GM23338 (cell line): ENCODE measurements at regions not wholly inside any gene's neighbourhood (a gene's known extent, or its start where the extent isn't known, plus 50 kb on each side); places are given as distances from the start of the nearest gene placed in this dataset.

Experiments used
- ATAC-seq: fragments of 200-7000 bp; cut with Tn5 transposase; 3 replicates; pipeline ENCODE4 v1.9.1; 2020
- DNase-seq: peaks from one replicate; pipeline ENCODE4 v3.0.0-alpha.2; 2015; ENCODE audit warnings: low spot score
- H2AFZ ChIP-seq: fragments of 200-600 bp; sonication (generic); 2 replicates; pipeline ENCODE4 v1.8.0; 2016; ENCODE audit warnings: antibody characterized with exemption, mild to moderate bottlenecking, moderate library complexity
- H3F3A ChIP-seq: fragments of 200-600 bp; sonication (generic); replicated peaks from 2 replicates; pipeline ENCODE4 v1.8.0; 2017; ENCODE audit warnings: antibody characterized with exemption, mixed run types, low read depth
- H3K27ac ChIP-seq: fragments of 200-600 bp; sonication (generic); 2 replicates; pipeline ENCODE4 v1.6.1; 2016; ENCODE audit warnings: low read depth
- H3K27me3 ChIP-seq: fragments of 200-600 bp; sonication (generic); 2 replicates; pipeline ENCODE4 v1.8.0; 2016; ENCODE audit warnings: mild to moderate bottlenecking, mixed run types, moderate library complexity; ENCODE audit not compliant: insufficient read depth
- H3K36me3 ChIP-seq: fragments of 200-600 bp; sonication (generic); 2 replicates; pipeline ENCODE4 v1.8.0; 2016; ENCODE audit warnings: mild to moderate bottlenecking; ENCODE audit not compliant: insufficient read depth
- H3K4me1 ChIP-seq: fragments of 200-600 bp; sonication (generic); 2 replicates; pipeline ENCODE4 v1.8.0; 2016; ENCODE audit warnings: mild to moderate bottlenecking, moderate library complexity; ENCODE audit not compliant: insufficient read depth
- H3K4me2 ChIP-seq: fragments of 200-600 bp; sonication (generic); 2 replicates; pipeline ENCODE4 v1.7.1; 2017; ENCODE audit warnings: mixed run types
- H3K4me3 ChIP-seq: fragments of 200-600 bp; sonication (generic); 2 replicates; pipeline ENCODE4 v1.6.1; 2016; ENCODE audit warnings: mixed run types
- H3K79me2 ChIP-seq: fragments of 200-600 bp; sonication (generic); replicated peaks from 2 replicates; pipeline ENCODE4 v1.8.0; 2017; ENCODE audit warnings: mild to moderate bottlenecking; ENCODE audit not compliant: insufficient read depth
- H3K9me2 ChIP-seq: fragments of 200-600 bp; sonication (generic); 2 replicates; pipeline ENCODE4 v1.8.0; 2017; ENCODE audit not compliant: insufficient read depth
- H4K20me1 ChIP-seq: fragments of 200-600 bp; sonication (generic); replicated peaks from 2 replicates; pipeline ENCODE4 v1.8.0; 2017; ENCODE audit warnings: mild to moderate bottlenecking; ENCODE audit not compliant: insufficient read depth
- H3K27ac Mint-ChIP-seq: 2 replicates; pipeline ENCODE4 v1.8.0; 2020; ENCODE audit warnings: inconsistent platforms, mild to moderate bottlenecking, moderate library complexity, mixed read lengths
- H3K27me3 Mint-ChIP-seq: 3 replicates; pipeline ENCODE4 v1.8.0; 2022; ENCODE audit warnings: low read depth, mild to moderate bottlenecking, moderate library complexity, mixed read lengths, inconsistent platforms; ENCODE audit not compliant: insufficient read depth, poor library complexity
- H3K36me3 Mint-ChIP-seq: 3 replicates; pipeline ENCODE4 v1.8.0; 2021; ENCODE audit warnings: low read depth, mild to moderate bottlenecking, inconsistent platforms, moderate library complexity, mixed read lengths
- H3K4me1 Mint-ChIP-seq: 3 replicates; pipeline ENCODE4 v1.8.0; 2020; ENCODE audit warnings: mild to moderate bottlenecking, inconsistent platforms, mixed read lengths
- H3K4me3 Mint-ChIP-seq: 3 replicates; pipeline ENCODE4 v1.8.0; 2021; ENCODE audit warnings: moderate library complexity, mild to moderate bottlenecking, inconsistent platforms, mixed read lengths
- H3K9me3 Mint-ChIP-seq: 3 replicates; pipeline ENCODE4 v1.8.0; 2020; ENCODE audit warnings: moderate library complexity, mild to moderate bottlenecking, inconsistent platforms, mixed read lengths
- CREB1 ChIP-seq: fragments of 250-450 bp; sonication (Bioruptor Pico); IDR thresholded peaks from 2 replicates; pipeline ENCODE4 v1.5.0; 2020; ENCODE audit warnings: low read depth, mild to moderate bottlenecking, moderate library complexity
- CTCF ChIP-seq, 2 experiments: fragments of 200-600 bp in 1 of 2; sonication (generic) in 1 of 2; conservative IDR thresholded peaks; 2 replicates each; pipeline versions ENCODE4 v1.5.1 to v1.6.1; 2016 to 2017; ENCODE audit warnings: antibody characterized with exemption in 2 of 2, low read depth in 2 of 2, mild to moderate bottlenecking in 2 of 2, moderate library complexity in 1 of 2
- EZH2 ChIP-seq: fragments of 200-600 bp; sonication (generic); IDR thresholded peaks from one replicate; pipeline ENCODE4 v1.8.0; 2017; ENCODE audit warnings: antibody characterized with exemption, mild to moderate bottlenecking, low read depth; ENCODE audit not compliant: unreplicated experiment
- JUNB ChIP-seq: IDR thresholded peaks from one replicate; pipeline ENCODE4 v1.6.1; 2016; ENCODE audit warnings: antibody characterized with exemption; ENCODE audit not compliant: unreplicated experiment
- STAT1 ChIP-seq: IDR thresholded peaks from one replicate; pipeline ENCODE4 v1.6.1; 2016; ENCODE audit warnings: antibody characterized with exemption; ENCODE audit not compliant: unreplicated experiment
- ZNF114 ChIP-seq: fragments of 250-450 bp; sonication (Bioruptor Pico); IDR thresholded peaks from 2 replicates; pipeline ENCODE4 v1.5.0; 2020; ENCODE audit warnings: mild to moderate bottlenecking, moderate library complexity
- ZNF331 ChIP-seq: fragments of 250-450 bp; sonication (Bioruptor Pico); IDR thresholded peaks from 2 replicates; pipeline ENCODE4 v1.5.0; 2020; ENCODE audit warnings: low read depth, mild to moderate bottlenecking, moderate library complexity
- TF ChIP-seq, protein P1 (sequence below): fragments of 250-450 bp; sonication (Bioruptor Pico); IDR thresholded peaks from 2 replicates; pipeline ENCODE4 v1.5.0; 2020; ENCODE audit warnings: mild to moderate bottlenecking, moderate library complexity

GRCh38 chr1:232353001-232353400 lies 276.9 kb downstream of the SIPA1L2 start:
- DNase-seq = no peak
- no peak overlapping the region for H3K4me2 ChIP-seq

GRCh38 chr1:232352366-232352765 lies 277.6 kb downstream of the SIPA1L2 start:
- Mint-ChIP-seq H3K27me3 (peaks cover 2% of the 10 kb centered on the region), H3K27ac (no peak overlapping the region)
- no peak for TF ChIP-seq ZNF114 (CRISPR knock-in tag)
- TF ChIP-seq EZH2 = no peak
- no peak for TF ChIP-seq ZNF331 (CRISPR knock-in tag)
- no peak for TF ChIP-seq CREB1
- TF ChIP-seq CTCF (conservative IDR thresholded peaks at IDR 0.05; ENCODE audit: low read depth in 2 of 2) = no peak
- TF ChIP-seq JUNB = no peak

More at GRCh38 chr1:232353001-232353400, 276.9 kb downstream of the SIPA1L2 start:
- no peaks in the 10 kb centered on the region for H3K79me2 ChIP-seq
- no peaks in the 10 kb centered on the region for H3F3A ChIP-seq
- peaks cover 15% of the 10 kb centered on the region for H3K9me2 ChIP-seq
- H4K20me1 ChIP-seq = no peaks in the 10 kb centered on the region
- H3K9me3 Mint-ChIP-seq = no peaks in the 10 kb centered on the region
- no peak overlapping the region for H2AFZ ChIP-seq
- H3K36me3 Mint-ChIP-seq = no peaks in the 10 kb centered on the region
- H3K4me1 ChIP-seq = no peaks in the 10 kb centered on the region
- no peak overlapping the region for H3K27ac ChIP-seq
- H3K36me3 ChIP-seq = no peaks in the 10 kb centered on the region
- no peak for TF ChIP-seq STAT1
- TF ChIP-seq, protein P1, sequence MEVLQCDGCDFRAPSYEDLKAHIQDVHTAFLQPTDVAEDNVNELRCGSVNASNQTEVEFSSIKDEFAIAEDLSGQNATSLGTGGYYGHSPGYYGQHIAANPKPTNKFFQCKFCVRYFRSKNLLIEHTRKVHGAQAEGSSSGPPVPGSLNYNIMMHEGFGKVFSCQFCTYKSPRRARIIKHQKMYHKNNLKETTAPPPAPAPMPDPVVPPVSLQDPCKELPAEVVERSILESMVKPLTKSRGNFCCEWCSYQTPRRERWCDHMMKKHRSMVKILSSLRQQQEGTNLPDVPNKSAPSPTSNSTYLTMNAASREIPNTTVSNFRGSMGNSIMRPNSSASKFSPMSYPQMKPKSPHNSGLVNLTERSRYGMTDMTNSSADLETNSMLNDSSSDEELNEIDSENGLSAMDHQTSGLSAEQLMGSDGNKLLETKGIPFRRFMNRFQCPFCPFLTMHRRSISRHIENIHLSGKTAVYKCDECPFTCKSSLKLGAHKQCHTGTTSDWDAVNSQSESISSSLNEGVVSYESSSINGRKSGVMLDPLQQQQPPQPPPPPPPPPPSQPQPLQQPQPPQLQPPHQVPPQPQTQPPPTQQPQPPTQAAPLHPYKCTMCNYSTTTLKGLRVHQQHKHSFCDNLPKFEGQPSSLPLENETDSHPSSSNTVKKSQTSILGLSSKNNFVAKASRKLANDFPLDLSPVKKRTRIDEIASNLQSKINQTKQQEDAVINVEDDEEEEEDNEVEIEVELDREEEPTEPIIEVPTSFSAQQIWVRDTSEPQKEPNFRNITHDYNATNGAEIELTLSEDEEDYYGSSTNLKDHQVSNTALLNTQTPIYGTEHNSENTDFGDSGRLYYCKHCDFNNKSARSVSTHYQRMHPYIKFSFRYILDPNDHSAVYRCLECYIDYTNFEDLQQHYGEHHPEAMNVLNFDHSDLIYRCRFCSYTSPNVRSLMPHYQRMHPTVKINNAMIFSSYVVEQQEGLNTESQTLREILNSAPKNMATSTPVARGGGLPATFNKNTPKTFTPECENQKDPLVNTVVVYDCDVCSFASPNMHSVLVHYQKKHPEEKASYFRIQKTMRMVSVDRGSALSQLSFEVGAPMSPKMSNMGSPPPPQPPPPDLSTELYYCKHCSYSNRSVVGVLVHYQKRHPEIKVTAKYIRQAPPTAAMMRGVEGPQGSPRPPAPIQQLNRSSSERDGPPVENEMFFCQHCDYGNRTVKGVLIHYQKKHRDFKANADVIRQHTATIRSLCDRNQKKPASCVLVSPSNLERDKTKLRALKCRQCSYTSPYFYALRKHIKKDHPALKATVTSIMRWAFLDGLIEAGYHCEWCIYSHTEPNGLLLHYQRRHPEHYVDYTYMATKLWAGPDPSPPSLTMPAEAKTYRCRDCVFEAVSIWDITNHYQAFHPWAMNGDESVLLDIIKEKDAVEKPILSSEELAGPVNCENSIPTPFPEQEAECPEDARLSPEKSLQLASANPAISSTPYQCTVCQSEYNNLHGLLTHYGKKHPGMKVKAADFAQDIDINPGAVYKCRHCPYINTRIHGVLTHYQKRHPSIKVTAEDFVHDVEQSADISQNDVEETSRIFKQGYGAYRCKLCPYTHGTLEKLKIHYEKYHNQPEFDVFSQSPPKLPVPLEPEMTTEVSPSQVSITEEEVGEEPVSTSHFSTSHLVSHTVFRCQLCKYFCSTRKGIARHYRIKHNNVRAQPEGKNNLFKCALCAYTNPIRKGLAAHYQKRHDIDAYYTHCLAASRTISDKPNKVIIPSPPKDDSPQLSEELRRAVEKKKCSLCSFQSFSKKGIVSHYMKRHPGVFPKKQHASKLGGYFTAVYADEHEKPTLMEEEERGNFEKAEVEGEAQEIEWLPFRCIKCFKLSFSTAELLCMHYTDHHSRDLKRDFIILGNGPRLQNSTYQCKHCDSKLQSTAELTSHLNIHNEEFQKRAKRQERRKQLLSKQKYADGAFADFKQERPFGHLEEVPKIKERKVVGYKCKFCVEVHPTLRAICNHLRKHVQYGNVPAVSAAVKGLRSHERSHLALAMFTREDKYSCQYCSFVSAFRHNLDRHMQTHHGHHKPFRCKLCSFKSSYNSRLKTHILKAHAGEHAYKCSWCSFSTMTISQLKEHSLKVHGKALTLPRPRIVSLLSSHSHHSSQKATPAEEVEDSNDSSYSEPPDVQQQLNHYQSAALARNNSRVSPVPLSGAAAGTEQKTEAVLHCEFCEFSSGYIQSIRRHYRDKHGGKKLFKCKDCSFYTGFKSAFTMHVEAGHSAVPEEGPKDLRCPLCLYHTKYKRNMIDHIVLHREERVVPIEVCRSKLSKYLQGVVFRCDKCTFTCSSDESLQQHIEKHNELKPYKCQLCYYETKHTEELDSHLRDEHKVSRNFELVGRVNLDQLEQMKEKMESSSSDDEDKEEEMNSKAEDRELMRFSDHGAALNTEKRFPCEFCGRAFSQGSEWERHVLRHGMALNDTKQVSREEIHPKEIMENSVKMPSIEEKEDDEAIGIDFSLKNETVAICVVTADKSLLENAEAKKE (CRISPR knock-in tag) = no peak
- no peak overlapping the region for H3K4me3 ChIP-seq
- no peaks in the 10 kb centered on the region for H3K4me1 Mint-ChIP-seq
- peaks cover 2% of the 10 kb centered on the region for H3K27me3 Mint-ChIP-seq
- no peak for ATAC-seq
- no peak overlapping the region for H3K4me3 Mint-ChIP-seq
- H3K27me3 ChIP-seq = no peaks in the 10 kb centered on the region
- no peak overlapping the region for H3K27ac Mint-ChIP-seq

More at GRCh38 chr1:232352366-232352765, 277.6 kb downstream of the SIPA1L2 start:
- no peaks in the 10 kb centered on the region for H3F3A ChIP-seq
- H3K27me3 ChIP-seq = no peaks in the 10 kb centered on the region
- no peak overlapping the region for H3K4me2 ChIP-seq
- Mint-ChIP-seq H3K9me3 (no peaks in the 10 kb centered on the region), H3K4me1 (no peaks in the 10 kb centered on the region), H3K4me3 (no peak overlapping the region), H3K36me3 (no peaks in the 10 kb centered on the region)
- H3K9me2 ChIP-seq = peaks cover 12% of the 10 kb centered on the region
- H3K36me3 ChIP-seq = no peaks in the 10 kb centered on the region
- no peak overlapping the region for H3K27ac ChIP-seq
- H3K4me1 ChIP-seq = no peaks in the 10 kb centered on the region
- no peak overlapping the region for H2AFZ ChIP-seq
- no peak for ATAC-seq
- no peak overlapping the region for H3K4me3 ChIP-seq
- H4K20me1 ChIP-seq = no peaks in the 10 kb centered on the region
- no peaks in the 10 kb centered on the region for H3K79me2 ChIP-seq
- no peak for DNase-seq
